A204.1 (cell line): ENCODE measurements at regions not wholly inside any gene's neighbourhood (a gene's known extent, or its start where the extent isn't known, plus 50 kb on each side); places are given as distances from the start of the nearest gene placed in this dataset.

Experiments used
- FAIRE-seq: peaks from 2 replicates; lab custom pipeline; 2012; peaks lifted over from hg19 to GRCh38; lab: Jason Lieb, UNC

- FAIRE-seq = no peak
Observed at GRCh38 chr16:26901196-26901861, 165.4 kb upstream of the C16orf82 start.

- no peak for FAIRE-seq
Observed at GRCh38 chr16:26901983-26902382, 164.7 kb upstream of the C16orf82 start.

DNA sequence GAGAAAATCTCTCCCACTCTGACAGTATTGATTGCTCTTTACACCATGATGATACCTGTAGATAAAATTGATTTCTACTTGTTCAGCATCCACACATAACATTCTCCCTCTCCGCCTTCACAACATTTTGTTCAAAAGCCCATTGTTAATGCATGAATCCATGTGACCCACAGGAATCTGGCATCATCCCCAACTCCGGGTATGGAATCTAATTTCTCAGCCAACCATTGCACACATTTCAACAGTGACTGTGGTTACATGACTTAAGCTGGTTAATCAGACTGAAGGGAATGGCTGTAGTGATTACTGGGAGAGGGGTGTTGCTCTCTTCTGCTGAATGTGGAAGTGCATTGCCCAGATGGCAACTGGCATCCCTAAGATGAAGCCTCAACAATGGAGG, 161.4 kb upstream of the C16orf82 start:
- FAIRE-seq = no peak

DNA sequence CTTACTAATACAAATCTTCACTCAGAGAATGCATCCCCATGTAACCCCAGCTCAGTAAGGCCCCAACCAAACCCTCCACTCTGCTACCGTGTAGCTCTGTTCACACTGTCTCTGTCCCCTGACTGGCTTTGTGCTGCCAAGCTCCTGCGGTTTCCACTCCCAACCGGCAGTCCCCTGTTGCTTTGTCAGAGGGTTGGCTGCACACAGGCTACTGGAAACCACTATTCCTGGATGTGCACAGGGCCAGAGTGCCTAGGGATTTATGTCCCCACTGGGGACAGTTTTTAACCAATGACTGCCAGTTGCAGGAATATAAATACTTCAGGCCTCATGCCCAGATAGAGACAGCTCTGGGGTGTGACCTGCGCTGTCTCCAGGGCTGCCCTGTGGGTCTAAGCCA, 157.1 kb upstream of the C16orf82 start:
- FAIRE-seq = no peak

- no peak for FAIRE-seq
Observed at GRCh38 chr16:26911436-26911835, 155.3 kb upstream of the C16orf82 start.

- no peak for FAIRE-seq
Observed at GRCh38 chr16:26913851-26914250, 152.9 kb upstream of the C16orf82 start.

DNA sequence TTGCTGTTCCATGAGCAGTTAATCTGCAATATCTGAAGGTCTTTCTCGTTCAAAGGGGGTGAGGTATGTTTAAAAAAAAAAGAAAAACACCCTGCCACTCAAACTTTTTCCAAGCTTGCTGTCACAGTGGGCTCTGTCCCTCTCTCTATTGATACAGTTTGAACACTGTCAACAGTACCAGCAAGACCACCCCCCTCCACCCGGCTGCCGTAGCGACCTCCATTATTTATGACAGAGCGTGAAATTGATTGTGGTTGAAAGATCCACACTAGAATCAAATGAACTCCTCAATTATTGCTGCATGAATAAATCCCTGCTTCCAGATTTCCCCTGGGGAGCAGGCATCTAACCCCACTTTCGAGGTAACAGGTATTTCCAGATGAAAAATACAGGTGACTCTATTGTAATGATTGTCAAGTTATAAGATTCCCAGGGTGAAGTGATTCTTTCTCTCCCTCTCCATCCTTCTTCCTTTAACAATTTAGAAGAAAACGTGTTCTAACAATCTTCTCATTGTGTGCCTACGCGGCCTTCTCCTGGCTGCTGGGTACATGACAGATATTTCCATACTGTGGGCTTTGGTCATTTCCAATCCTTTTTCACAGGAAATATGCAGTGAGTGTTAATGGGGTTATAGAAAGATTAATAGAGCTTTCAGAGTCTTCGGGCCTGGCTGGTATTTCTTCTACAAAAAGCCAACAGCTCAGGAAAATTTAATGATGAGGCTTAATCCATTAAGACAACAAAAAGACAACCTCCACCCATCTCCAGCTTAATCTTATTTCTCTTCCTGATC, 135.7 kb upstream of the C16orf82 start:
- FAIRE-seq = no peak

DNA sequence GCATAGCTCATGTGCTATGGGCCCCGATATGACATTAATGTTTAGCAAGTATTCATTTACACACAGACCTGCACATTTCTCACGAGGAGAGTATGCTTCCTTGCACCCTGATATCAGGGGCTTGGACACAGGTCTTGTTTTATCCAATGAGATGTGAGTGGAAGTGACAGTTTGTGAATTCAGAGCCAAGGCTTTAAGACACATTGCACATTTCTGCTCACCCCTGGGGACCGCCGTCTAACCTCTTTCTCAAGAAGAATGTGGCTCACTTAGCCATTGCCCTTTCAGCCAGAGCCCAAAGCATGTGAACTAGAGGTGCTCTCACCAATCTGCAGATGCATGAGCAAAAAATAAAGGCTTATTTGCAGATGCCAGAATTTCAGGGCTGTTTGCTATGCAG, 116.1 kb upstream of the C16orf82 start:
- FAIRE-seq = no peak

- no peak for FAIRE-seq
Observed at GRCh38 chr16:26951950-26952349, 114.8 kb upstream of the C16orf82 start.

DNA sequence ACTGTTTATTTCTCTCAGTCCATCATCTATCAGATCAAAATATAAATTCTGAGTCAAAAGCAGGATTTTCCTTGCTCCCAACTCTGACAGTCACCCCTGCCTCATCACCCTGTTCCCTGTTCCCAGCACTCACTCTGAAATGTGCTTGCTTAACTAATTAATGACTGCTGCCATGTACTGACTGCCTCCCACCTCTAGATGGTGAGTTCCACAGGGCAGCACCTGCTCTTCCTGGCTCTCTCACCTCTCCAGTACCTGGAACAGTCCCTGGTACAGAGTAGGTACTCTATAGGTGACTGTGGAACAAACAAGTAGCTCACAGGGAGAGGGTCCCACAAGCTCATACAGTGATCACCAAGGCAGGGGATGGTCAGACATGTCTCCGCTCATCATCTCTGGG, 114.3 kb upstream of the C16orf82 start:
- no peak for FAIRE-seq

DNA sequence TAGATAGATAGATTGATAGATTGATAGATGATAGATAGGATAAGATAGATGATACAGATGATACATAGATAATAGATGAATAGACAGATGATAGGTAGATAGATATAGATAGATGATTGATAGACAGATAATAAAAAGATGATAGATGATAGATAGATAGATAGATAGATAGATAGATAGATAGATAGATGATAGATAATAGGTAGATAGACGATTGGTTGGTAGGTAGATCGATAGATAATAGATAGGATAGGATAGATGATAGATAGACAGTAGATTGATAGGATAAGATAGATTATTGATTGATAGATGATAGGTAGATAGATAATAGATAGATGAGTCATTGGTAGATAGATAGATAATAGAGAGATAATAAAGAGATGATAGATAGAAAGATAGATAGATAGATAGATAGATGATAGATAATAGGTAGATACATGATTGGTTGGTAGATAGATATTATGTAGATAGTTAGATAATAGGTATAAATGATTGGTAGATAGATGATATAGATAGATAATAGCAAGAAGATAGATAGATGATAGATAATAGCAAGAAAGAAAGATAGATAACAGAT, 109.4 kb upstream of the C16orf82 start:
- FAIRE-seq = no peak

GRCh38 chr16:26959416-26960009, 107.2 kb upstream of the C16orf82 start:
- FAIRE-seq = no peak

DNA sequence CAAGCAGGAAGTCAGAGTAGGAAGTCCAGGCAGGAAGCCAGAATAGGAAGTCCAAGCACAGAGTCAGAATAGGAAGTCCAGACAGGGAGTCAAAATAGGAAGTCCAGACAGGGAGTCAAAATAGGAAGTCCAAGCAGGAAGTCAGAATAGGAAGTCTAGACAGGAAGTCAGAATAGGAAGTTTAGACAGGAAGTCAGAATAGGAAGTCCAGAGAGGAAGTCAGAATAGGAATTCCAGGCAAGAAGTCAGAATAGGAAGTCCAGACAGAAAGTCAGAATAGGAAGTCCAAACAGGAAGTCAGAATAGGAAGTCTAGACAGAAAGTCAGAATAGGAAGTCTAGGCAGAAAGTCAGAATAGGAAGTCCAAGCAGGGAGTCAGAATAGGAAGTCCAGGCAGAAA, 105.3 kb upstream of the C16orf82 start:
- FAIRE-seq = no peak

DNA sequence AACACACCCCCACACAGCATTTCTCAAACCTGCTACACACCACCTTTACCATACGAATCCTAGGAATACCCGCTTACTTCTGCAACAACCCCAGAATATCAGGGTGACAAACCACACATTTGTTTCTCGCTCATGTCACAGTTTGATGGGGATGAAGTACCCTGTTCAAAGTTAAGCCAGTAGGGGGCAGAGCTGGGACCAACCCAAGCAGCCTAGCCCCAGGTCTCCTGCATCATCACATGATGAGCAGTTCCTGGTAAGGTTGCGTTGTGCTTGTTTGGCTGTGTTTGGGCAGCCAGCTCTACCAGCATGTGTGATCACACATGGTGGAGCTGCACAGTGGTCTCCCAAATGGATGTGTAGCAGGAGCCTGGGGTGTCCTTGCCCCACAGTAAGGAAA, 103.6 kb upstream of the C16orf82 start:
- no peak for FAIRE-seq

DNA sequence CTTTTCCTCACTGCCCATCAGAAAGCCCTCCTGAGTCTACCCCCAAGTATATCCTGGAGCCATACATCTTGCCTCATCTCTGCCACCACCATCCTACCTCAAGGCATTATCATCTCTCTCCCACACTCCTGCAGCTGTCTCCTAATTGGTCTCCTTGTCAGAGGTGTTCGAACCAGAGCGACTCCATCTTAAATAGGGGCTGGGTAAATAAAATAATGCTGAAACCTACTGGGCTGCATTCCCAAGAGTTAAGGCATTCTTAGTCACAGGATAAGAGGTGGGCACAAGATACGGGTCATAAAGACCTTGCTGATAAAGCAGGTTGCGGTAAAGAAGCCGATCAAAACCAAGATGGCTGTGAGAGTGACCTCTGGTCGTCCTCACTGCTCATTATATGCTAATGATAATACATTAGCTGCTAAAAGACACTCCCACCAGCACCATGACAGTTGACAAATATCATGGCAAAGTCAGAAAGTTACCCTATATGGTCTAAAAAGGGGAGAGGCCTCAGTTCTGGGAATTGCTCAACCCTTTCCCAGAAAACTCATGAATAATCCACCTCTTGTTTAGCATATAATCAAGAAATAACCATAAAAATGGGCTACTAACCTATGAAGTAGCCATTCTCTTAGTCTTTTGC, 97.0 kb upstream of the C16orf82 start:
- no peak for FAIRE-seq

DNA sequence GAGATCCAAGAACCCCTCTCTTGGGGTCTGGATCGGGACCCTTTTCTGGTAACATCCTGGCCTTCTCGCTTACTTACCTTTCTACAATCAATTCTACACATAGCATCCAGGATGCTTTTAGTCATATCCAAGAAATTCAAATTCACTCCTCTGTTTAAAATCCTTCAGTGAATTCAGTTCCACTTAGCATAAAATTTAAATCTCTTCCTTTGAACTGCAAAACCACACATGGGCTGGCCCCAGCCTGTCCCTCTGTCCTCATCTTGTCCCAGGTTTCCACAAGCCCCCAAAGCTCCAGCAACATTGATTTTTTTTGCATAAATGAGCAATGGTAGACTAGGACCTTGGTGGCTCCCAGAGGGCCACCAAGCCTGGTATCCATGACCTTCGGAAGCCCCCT, 96.4 kb upstream of the C16orf82 start:
- no peak for FAIRE-seq

GRCh38 chr16:26976873-26977272, 89.9 kb upstream of the C16orf82 start:
- FAIRE-seq = no peak

- no peak for FAIRE-seq
Observed at GRCh38 chr16:26981266-26981938, 85.3 kb upstream of the C16orf82 start.

- FAIRE-seq = no peak
Observed at GRCh38 chr16:26982422-26982821, 84.3 kb upstream of the C16orf82 start.

- FAIRE-seq = no peak
Observed at GRCh38 chr16:26983426-26983825, 83.3 kb upstream of the C16orf82 start.

DNA sequence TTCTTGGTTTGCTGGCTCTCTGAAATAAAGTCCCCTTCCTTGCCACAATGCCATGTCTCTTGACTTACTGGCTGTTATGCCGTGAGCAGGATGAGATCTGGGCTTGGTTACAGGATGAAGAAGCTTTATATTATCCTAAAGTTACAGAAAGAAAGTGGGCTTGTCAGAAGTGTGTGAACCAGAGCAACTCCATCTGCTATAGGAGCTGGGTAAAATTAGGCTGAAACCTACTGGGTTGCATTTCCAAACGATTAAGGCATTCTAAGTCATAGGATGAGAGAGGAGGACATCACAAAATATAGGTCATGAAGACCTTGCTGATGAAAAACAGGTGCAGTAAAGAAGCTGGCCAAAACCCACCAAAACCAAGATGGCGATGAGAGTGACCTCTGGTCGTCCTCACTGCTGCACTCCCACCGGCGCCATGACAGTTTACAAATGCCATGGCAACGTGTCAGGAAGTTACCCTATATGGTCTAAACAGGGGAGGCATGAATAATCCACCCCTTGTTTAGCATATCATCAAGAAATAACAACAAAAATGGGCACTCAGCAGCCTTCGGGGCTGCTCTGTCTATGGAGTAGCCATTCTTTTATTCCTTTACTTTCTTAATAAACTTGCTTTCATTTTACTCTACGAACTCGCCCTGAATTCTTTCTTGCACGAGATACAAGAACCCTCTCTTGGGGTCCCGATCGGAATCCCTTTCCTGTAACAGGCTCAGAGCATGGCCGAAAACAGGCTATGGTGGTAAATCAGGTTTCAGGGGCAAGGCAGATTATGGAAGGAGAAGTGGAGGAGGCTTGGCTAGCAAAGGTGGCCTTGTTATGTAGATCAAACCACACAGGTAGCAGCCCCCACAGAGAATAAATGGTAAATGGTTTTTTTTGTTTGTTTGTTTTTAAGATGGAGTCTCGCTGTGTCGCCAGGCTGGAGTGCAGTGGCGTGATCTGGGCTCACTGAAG, 81.3 kb upstream of the C16orf82 start:
- FAIRE-seq = no peak
